ENCODE measurements at regions not wholly inside any gene's neighbourhood (a gene's known extent, or its start where the extent isn't known, plus 50 kb on each side); places are given as distances from the start of the nearest gene placed in this dataset.
"Not testable (repeated sequence)": the region's sequence is repeated elsewhere in the genome, so short reads cannot be mapped to it uniquely, and the experiment has no call there.

GRCh38 chr9:85298499-85298898 is 443.3 kb downstream of the AGTPBP1 start:
- no peak for TF ChIP-seq EZH2phosphoT487 (IDR thresholded peaks at IDR 0.05; ENCODE audit: borderline replicate concordance)
- TF ChIP-seq CTCF (conservative IDR thresholded peaks at IDR 0.05; ENCODE audit: low read length) = no peak
- Histone ChIP-seq H2AFZ (ENCODE audit: low read length) (no peak overlapping the region), H3K9me3 (ENCODE audit: insufficient read depth, low read depth, low read length) (no peaks in the 10 kb centered on the region; the same call in 1 of the 2 replicates), H3F3A (ENCODE audit: low read depth) (no peaks in the 10 kb centered on the region), H3K4me2 (ENCODE audit: low read depth, low read length, poor library complexity, severe bottlenecking) (no peak overlapping the region), H3K4me1 (ENCODE audit: insufficient read depth, low read length, poor library complexity, severe bottlenecking) (no peaks in the 10 kb centered on the region), H3K79me2 (ENCODE audit: insufficient read depth, low read length) (no peaks in the 10 kb centered on the region), H3K9ac (ENCODE audit: low read depth, low read length, poor library complexity, severe bottlenecking) (no peak overlapping the region), H3K27me3 (ENCODE audit: insufficient read depth, low read length, poor library complexity, severe bottlenecking) (no peaks in the 10 kb centered on the region), H3K36me3 (ENCODE audit: insufficient read depth, low read length) (no peaks in the 10 kb centered on the region), H3K4me3 (ENCODE audit: low read length, poor library complexity, severe bottlenecking) (no peak overlapping the region), H3K9me2 (replicated peaks; ENCODE audit: low read depth, low read length) (no peaks in the 10 kb centered on the region), H4K20me1 (ENCODE audit: insufficient read depth, low read length, poor library complexity, severe bottlenecking) (no peaks in the 10 kb centered on the region)

- peaks cover 16% of the 10 kb centered on the region for H3K27me3 ChIP-seq (ENCODE audit: insufficient read depth, low read length, poor library complexity, severe bottlenecking)
- H3K79me2 ChIP-seq (ENCODE audit: insufficient read depth, low read length); H4K20me1 ChIP-seq (ENCODE audit: insufficient read depth, low read length, poor library complexity, severe bottlenecking): not testable (repeated sequence)
These were observed 446.5 kb downstream of the AGTPBP1 start for GRCh38 chr9:85295244-85295643.

GRCh38 chr9:85292261-85292660 is 449.5 kb downstream of the AGTPBP1 start:
- Histone ChIP-seq H3K9me3 (ENCODE audit: insufficient read depth, low read depth, low read length) (no peaks in the 10 kb centered on the region), H4K20me1 (ENCODE audit: insufficient read depth, low read length, poor library complexity, severe bottlenecking) (no peaks in the 10 kb centered on the region), H3K79me2 (ENCODE audit: insufficient read depth, low read length) (no peaks in the 10 kb centered on the region), H3K9ac (ENCODE audit: low read depth, low read length, poor library complexity, severe bottlenecking) (no peak overlapping the region), H3K4me2 (ENCODE audit: low read depth, low read length, poor library complexity, severe bottlenecking) (no peak overlapping the region), H3K4me1 (ENCODE audit: insufficient read depth, low read length, poor library complexity, severe bottlenecking) (peaks cover 7% of the 10 kb centered on the region), H3K36me3 (ENCODE audit: insufficient read depth, low read length) (no peaks in the 10 kb centered on the region), H3K27me3 (ENCODE audit: insufficient read depth, low read length, poor library complexity, severe bottlenecking) (peaks cover 16% of the 10 kb centered on the region), H3K4me3 (ENCODE audit: low read length, poor library complexity, severe bottlenecking) (no peak overlapping the region), H3K9me2 (replicated peaks; ENCODE audit: low read depth, low read length) (no peaks in the 10 kb centered on the region), H2AFZ (ENCODE audit: low read length) (no peak overlapping the region), H3F3A (ENCODE audit: low read depth) (0 out of 2 replicates have a peak, but pooled peaks cover 3% of the 10 kb centered on the region)
- TF ChIP-seq EZH2phosphoT487 (IDR thresholded peaks at IDR 0.05; ENCODE audit: borderline replicate concordance) = no peak
- TF ChIP-seq CTCF (conservative IDR thresholded peaks at IDR 0.05; ENCODE audit: low read length) = no peak

More at GRCh38 chr9:85295244-85295643, 446.5 kb downstream of the AGTPBP1 start:
- H3K9ac ChIP-seq (ENCODE audit: low read depth, low read length, poor library complexity, severe bottlenecking); H3K4me3 ChIP-seq (ENCODE audit: low read length, poor library complexity, severe bottlenecking); H2AFZ ChIP-seq (ENCODE audit: low read length); H3K9me2 ChIP-seq (replicated peaks; ENCODE audit: low read depth, low read length); H3K9me3 ChIP-seq (ENCODE audit: insufficient read depth, low read depth, low read length); H3K4me2 ChIP-seq (ENCODE audit: low read depth, low read length, poor library complexity, severe bottlenecking); H3K36me3 ChIP-seq (ENCODE audit: insufficient read depth, low read length); H3F3A ChIP-seq (ENCODE audit: low read depth); H3K4me1 ChIP-seq (ENCODE audit: insufficient read depth, low read length, poor library complexity, severe bottlenecking): not testable (repeated sequence)

- Histone ChIP-seq H3K4me2 (ENCODE audit: low read depth, low read length, poor library complexity, severe bottlenecking) (no peak overlapping the region), H2AFZ (ENCODE audit: low read length) (no peak overlapping the region), H4K20me1 (ENCODE audit: insufficient read depth, low read length, poor library complexity, severe bottlenecking) (no peaks in the 10 kb centered on the region), H3K36me3 (ENCODE audit: insufficient read depth, low read length) (no peaks in the 10 kb centered on the region), H3K4me1 (ENCODE audit: insufficient read depth, low read length, poor library complexity, severe bottlenecking) (peaks cover 7% of the 10 kb centered on the region), H3K4me3 (ENCODE audit: low read length, poor library complexity, severe bottlenecking) (no peak overlapping the region), H3K79me2 (ENCODE audit: insufficient read depth, low read length) (no peaks in the 10 kb centered on the region), H3K27me3 (ENCODE audit: insufficient read depth, low read length, poor library complexity, severe bottlenecking) (peaks cover 16% of the 10 kb centered on the region), H3K9me2 (replicated peaks; ENCODE audit: low read depth, low read length) (no peaks in the 10 kb centered on the region), H3K9ac (ENCODE audit: low read depth, low read length, poor library complexity, severe bottlenecking) (no peak overlapping the region), H3K9me3 (ENCODE audit: insufficient read depth, low read depth, low read length) (no peaks in the 10 kb centered on the region), H3F3A (ENCODE audit: low read depth) (0 out of 2 replicates have a peak, but pooled peaks cover 3% of the 10 kb centered on the region)
- no peak for TF ChIP-seq EZH2phosphoT487 (IDR thresholded peaks at IDR 0.05; ENCODE audit: borderline replicate concordance)
- no peak for TF ChIP-seq CTCF (conservative IDR thresholded peaks at IDR 0.05; ENCODE audit: low read length)
These were observed 450.5 kb downstream of the AGTPBP1 start for GRCh38 chr9:85291266-85291665.

Measured in Loucy (cell line).